HepG2 (cell line): ENCODE measurements at regions not wholly inside any gene's neighbourhood (a gene's known extent, or its start where the extent isn't known, plus 50 kb on each side); places are given as distances from the start of the nearest gene placed in this dataset.

Experiments used
- HOXA9 ChIP-seq: sonication (generic); formaldehyde crosslinking; IDR thresholded peaks from 2 replicates; pipeline ENCODE4 v1.8.1; 2022; ENCODE audit warnings: missing genetic modification reagents, mild to moderate bottlenecking, moderate library complexity, borderline replicate concordance
- KIAA2018 ChIP-seq: sonication (generic); formaldehyde crosslinking; IDR thresholded peaks from 2 replicates; pipeline ENCODE4 v1.5.0; 2020; ENCODE audit warnings: mild to moderate bottlenecking, missing genetic modification reagents, borderline replicate concordance
- PAWR ChIP-seq: sonication (generic); formaldehyde crosslinking; IDR thresholded peaks from 2 replicates; pipeline ENCODE4 v1.4.0; 2020; ENCODE audit warnings: missing genetic modification reagents, mild to moderate bottlenecking, borderline replicate concordance
- RARG ChIP-seq: sonication (generic); formaldehyde crosslinking; IDR thresholded peaks from 2 replicates; pipeline ENCODE4 v1.4.0; 2020; ENCODE audit warnings: low read depth, mild to moderate bottlenecking, missing genetic modification reagents
- SP2 ChIP-seq: sonication (generic); formaldehyde crosslinking; IDR thresholded peaks from 2 replicates; pipeline ENCODE4 v1.5.1; 2020; ENCODE audit warnings: mild to moderate bottlenecking, missing genetic modification reagents
- TBL1XR1 ChIP-seq: fragments of 150-350 bp; IDR thresholded peaks from 2 replicates; pipeline ENCODE4 v1.6.1; 2014; ENCODE audit warnings: borderline replicate concordance, low read length; ENCODE audit not compliant: partially characterized antibody
- ZNF256 ChIP-seq: sonication (generic); formaldehyde crosslinking; conservative IDR thresholded peaks from 2 replicates; pipeline ENCODE4 v1.4.0; 2020; ENCODE audit warnings: missing genetic modification reagents
- ZNF678 ChIP-seq: sonication (generic); formaldehyde crosslinking; IDR thresholded peaks from 2 replicates; pipeline ENCODE4 v1.4.0; 2020; ENCODE audit warnings: mild to moderate bottlenecking, missing genetic modification reagents
- ZNF780A ChIP-seq: sonication (generic); formaldehyde crosslinking; IDR thresholded peaks from 2 replicates; pipeline ENCODE4 v1.8.0; 2022; ENCODE audit warnings: mild to moderate bottlenecking, missing genetic modification reagents, moderate library complexity
- TF ChIP-seq, protein P1 (sequence below): sonication (generic); formaldehyde crosslinking; IDR thresholded peaks from 2 replicates; pipeline ENCODE4 v1.4.0; 2020; ENCODE audit warnings: mild to moderate bottlenecking, missing genetic modification reagents
- TF ChIP-seq, protein P2 (sequence below): sonication (generic); formaldehyde crosslinking; IDR thresholded peaks from 2 replicates; pipeline ENCODE4 v1.5.0; 2020; ENCODE audit warnings: mild to moderate bottlenecking, missing genetic modification reagents

DNA sequence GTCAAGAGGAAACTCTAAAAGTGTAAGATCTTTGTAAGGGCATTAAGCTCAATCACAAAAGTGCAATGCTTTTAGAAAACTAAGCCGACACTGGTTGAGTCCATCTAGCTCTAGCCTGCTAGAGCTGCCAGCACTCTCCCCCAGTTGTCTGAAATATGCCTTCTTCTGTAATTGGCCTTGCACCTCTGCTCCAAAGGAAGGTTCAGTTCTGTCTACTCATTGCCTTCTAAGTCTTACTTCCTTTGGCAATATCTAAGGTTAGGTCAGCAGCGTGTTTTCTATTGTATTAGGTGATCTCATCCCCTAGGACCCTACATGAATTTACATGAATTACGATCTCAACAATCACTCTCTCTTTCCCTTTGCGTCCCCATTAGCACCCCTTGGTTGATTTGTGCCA, 378.6 kb downstream of the CBLN4 start (continued):
- TF ChIP-seq KIAA2018 (CRISPR knock-in tag) (no peak), SP2 (CRISPR knock-in tag) (no peak), ZNF256 (no peak), ZNF678 (CRISPR knock-in tag) (no peak), PAWR (CRISPR knock-in tag) (no peak), RARG (CRISPR knock-in tag) (no peak), TBL1XR1 (no peak), ZNF780A (CRISPR knock-in tag) (no peak), HOXA9 (CRISPR knock-in tag) (no peak)
- TF ChIP-seq, protein P1, sequence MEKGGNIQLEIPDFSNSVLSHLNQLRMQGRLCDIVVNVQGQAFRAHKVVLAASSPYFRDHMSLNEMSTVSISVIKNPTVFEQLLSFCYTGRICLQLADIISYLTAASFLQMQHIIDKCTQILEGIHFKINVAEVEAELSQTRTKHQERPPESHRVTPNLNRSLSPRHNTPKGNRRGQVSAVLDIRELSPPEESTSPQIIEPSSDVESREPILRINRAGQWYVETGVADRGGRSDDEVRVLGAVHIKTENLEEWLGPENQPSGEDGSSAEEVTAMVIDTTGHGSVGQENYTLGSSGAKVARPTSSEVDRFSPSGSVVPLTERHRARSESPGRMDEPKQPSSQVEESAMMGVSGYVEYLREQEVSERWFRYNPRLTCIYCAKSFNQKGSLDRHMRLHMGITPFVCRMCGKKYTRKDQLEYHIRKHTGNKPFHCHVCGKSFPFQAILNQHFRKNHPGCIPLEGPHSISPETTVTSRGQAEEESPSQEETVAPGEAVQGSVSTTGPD (CRISPR knock-in tag), result no peak
- TF ChIP-seq, protein P2, sequence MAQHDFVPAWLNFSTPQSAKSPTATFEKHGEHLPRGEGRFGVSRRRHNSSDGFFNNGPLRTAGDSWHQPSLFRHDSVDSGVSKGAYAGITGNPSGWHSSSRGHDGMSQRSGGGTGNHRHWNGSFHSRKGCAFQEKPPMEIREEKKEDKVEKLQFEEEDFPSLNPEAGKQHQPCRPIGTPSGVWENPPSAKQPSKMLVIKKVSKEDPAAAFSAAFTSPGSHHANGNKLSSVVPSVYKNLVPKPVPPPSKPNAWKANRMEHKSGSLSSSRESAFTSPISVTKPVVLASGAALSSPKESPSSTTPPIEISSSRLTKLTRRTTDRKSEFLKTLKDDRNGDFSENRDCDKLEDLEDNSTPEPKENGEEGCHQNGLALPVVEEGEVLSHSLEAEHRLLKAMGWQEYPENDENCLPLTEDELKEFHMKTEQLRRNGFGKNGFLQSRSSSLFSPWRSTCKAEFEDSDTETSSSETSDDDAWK, result no peak
